Activated T-helper 1 cell treated with Interleukin-2 at 50 U/mL for 16 hours (primary cell): ENCODE measurements at regions not wholly inside any gene's neighbourhood (a gene's known extent, or its start where the extent isn't known, plus 50 kb on each side); places are given as distances from the start of the nearest gene placed in this dataset.

Experiments used
- DNase-seq: peaks from one replicate; pipeline ENCODE4 v3.0.0-alpha.2; 2020; ENCODE audit warnings: low read depth

DNA sequence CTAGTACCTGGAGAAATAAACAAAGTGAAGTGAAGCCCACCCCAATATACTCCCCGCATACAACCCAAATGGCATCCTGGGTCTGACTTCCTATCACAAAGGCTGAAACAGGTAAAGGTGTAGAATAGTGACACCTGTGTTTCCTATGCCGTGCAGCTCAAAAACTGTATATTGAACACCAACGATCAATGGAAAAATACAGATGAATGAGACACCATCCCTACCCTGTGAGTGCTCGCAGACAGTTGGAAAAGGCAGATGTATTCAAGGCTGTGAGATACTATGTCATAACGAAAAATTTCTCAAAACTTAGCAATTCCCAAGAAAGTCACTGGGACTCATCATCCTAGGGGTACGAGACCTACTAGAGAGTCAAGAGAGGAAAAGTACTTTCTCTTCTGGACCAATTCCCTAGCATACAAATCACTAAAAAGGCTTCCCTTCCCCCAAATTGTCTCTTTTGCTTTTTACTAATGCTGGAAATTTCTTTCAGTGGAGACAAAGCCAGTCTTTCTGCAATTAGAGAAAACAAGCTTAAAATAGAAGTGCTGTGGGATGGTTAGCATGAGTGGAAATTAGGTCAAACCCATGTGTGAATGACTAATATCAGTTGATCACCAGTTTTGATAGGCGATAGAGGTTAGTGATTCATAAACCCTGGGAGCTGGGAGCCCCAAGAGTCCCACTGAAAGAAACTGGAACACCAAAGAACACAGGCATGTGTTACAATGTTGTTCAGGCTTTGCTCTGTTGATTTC lies 249.7 kb downstream of the SPTSSA start:
- no peak for DNase-seq

DNA sequence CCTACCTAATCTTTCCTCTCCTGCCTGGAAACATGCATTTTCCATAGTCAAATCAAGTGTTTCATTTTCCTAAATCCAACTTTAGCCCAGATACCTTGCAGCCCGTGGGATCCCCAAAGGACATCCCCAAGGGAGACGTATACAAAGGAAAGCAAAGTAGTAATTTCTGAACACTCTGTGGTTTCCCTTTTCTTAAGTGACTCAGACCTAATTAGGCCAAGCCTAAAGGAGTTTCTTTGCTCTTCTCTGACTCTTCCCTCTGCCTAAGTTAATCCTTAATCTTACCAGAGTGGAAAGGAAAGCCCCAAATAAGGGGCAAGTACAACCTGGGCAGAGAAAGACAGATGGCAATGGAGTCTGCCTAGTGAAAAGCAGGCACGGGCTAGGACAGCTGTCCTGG lies 250.3 kb downstream of the SPTSSA start:
- no peak for DNase-seq

DNA sequence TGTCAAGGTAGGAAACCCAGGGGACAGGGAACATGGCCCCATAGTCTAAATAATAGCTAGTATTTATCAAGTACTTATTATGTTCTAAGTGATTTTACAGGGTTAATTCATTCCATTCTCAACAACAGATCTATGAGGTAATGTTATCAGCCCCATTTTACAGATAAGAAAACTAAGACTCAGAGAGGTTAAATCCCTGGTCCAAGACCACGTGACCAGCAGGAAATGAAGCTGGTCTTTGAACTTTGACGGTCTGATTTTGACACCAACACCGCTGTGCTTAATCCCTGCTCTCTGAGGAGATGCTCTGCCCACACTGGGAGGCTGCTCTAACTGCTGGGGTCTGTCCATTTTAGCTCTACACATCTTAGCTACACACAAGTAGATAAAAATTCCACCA lies 253.5 kb downstream of the SPTSSA start:
- no peak for DNase-seq

DNA sequence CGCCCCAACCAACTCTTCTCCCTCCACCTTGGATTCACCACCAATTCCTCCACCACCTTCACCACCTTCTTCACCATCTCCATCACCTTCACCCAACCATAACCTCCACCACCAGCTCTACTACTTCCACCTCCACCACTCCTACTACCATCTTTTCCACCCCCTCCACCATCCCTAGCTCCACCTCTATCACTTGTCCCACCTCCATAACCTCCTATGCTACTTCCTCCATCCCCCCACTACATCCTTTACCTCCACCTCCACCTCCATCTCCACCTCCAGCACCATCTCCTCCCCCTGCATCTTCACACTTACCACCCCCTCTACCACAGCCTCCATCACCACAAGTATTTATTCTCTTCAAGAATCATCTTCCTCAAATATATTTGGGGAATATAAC lies 254.9 kb upstream of the EGLN3 start:
- DNase-seq = no peak

DNA sequence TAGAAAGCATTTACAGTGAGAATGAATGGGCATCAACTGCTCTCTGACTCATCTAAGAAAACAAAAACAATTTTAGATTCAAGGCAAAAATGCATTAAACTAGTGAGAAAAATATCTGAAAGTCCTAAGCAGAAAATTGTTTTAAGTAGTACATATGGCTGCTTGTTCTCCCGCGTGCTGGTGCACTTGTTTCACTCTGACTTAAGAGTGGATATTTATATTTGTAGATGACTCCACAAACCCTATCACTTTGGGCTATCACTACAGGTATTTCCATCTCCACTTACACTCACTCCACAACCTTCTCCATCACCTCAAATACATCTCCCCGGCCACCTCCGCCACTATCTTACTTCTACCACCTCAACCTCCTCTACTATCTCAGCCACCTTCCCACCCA lies 253.9 kb upstream of the EGLN3 start:
- no peak for DNase-seq

DNA sequence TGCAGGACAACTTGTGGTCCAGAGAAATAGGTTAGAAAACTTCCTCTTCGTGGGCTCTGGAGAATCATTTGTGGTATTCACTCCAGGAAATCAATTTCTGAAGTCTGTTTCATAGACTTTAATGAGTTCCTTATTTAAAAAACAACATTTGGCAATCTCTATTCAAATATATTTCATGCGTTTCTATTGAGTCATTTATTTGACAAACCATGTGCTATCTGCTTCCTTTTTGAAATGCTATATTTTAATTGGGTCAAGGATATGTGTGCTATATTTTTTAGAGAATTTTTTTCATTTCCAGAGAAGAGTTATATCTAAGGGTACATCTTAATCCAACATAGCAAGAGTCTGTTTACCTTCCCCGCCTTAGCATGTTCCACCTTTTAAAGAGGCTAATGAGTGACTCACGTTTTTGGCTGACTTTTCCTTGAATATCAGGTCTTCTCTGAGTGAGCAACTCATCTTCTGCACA lies 252.4 kb upstream of the EGLN3 start:
- DNase-seq = no peak

DNA sequence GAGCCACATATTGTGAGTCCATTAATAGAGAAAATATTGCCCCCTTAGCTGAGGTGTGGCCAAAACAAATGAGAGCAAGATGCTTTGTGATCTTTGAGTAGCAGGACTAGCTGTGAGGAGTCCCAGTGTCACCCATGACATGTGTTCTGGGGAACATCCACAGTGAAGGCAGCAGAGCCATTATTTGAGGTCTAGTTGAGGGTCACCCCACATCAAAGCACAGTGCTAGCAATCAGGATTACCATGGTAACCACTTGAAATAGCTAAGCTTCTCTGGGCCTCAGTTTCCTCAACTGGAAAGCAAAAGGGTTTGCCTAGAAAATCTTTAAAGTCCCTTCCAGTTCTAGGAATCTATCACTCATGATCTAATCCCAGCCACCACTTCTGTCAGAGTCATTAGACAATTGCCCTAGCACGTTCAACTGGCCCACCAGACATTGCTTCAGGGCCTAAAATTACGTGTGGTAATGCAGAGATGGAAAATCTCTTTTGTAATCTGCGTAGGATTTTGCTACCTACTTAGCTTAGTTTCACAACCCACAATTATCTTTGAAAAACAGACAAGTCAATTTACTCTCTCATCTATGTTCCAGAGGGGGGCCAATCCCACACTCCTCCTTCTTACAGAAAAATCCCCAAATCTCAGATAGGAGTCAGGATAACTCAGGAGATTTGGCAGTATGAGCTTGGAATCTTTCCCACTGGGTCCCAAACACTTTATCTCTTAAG lies 251.2 kb upstream of the EGLN3 start:
- no peak for DNase-seq

DNA sequence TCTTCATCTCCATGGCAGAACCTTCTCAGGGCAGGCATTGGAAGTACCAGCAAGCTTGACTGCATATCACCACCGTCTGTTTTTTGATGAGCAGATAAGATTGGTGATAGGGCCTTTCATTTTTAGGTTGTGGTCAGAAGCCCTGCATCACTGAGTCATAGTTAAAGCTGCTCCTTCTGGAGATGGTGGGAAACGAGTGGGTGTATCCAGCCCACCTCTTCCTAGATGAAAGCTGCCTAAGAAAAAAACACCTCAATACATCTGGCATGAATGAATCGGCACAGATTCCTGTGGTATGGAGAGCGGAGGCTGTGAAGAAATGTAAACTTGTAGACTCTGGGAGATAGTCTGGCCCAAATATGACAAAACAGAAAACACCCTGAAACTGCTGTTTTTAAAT lies 248.7 kb upstream of the EGLN3 start:
- no peak for DNase-seq

DNA sequence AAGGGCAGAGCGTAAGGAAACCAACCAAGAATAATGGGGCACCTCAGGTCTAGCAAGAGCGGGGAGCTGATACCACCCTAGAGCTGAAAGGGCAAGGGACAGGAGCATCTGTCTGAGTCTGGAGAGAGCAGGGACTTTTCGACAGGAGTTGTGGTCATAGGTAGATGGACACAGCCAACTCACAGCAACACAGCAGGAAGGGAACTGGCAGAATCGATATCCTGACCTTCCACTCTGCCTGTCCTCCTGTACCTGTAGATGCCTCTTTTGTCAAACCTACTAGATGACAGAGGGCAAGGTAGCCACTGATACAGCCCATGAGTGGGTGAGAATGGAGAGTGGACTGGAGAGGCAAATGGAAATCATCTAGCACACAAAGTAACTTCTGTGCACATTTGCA lies 247.2 kb upstream of the EGLN3 start:
- no peak for DNase-seq

DNA sequence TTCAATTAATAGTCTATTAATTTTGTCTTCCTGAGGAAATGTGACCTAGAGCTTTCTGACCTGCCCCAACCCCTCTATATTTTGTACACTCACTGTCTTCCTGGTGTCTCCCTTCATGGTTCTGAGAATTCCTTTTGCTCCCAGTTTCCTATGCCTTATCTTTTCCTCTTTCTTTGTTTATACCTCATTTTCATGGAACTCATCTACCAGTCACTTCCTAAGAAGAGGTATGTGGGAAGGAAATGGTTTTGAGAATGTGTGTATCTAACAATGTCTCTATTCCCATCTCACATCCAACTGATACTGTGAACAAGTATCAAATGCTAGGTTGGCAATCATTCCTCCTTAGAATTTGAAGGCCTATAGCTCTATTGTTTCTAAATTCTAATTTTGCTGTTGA lies 245.1 kb upstream of the EGLN3 start:
- DNase-seq = no peak

DNA sequence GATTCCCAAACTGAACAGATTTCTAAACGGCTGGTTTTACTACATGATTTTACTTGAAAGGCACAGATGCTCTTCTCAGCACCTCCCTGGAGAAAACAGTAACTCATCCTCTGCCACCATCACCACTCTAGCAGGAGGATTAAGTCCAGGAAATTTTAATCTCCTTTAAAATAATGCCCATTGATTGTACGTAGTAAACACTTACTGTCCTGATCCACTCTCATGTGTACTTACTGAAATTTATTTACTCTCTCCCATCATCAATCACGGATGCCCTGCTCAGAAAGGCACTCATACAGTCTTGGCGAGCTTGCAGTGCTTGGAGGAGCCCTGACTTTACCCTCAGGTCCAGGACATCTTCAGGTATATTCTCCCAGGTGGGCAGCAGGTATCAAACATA lies 239.8 kb upstream of the EGLN3 start:
- DNase-seq = no peak

DNA sequence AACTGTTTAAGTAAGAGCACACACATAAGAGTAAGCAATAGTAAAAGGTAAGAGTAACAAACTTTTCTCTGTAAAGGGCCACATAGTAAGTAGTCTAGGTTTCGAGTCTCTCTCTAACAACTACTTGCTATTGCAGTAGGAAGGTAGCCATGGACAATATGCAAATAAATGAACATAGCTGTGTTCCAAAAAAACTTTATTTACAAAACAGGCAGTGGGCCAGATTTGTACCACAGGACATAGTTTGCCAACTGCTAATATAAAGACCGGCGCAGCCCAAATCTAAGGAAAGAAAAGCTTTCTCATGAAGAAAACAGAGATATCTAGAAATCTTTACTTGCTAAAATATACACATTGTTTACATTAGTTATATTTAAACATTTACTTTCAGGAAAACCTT lies 239.0 kb upstream of the EGLN3 start:
- no peak for DNase-seq

DNA sequence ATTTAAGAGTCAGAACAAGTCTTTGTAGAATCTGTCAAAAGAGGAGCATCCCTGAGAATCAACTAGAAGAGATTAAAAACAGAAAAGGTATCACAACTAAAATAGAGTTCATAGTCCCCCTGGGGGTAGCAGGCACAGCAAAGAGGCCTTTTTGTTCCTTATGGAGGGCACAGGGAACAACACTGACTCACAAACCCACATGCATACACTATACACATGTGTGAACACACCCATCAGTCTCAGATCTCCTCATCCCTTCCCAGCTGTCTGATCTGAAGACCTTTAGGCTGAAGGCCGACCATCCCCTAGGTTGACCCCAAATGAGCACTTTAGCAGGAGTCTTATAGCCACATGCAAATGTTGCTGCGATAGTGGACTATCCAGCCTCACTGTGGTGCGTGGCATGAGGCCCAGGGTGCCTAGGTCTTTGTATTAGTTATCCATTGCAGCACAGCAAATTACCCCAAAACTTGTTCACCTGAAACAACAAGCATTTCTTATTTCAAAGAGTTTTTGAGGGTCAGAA lies 236.7 kb upstream of the EGLN3 start:
- no peak for DNase-seq

DNA sequence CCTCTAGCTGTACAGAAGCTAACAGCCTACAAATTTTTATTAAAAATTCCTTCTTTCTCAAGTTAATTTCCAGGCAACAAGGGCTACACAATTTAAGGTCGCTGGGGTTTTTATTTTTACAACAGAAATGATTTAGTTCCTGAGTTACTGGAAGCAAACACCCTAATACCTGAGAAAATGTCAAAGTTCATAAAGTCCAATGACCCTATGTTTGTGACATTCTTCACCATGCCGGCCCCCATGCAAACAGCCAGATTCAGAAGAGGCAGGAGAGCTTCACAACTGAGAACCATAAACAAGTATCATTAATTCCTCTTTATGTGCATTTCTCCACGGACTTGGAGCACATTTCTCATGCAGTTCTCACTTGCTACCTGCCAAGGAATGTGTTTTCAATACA lies 236.2 kb upstream of the EGLN3 start:
- DNase-seq = no peak

DNA sequence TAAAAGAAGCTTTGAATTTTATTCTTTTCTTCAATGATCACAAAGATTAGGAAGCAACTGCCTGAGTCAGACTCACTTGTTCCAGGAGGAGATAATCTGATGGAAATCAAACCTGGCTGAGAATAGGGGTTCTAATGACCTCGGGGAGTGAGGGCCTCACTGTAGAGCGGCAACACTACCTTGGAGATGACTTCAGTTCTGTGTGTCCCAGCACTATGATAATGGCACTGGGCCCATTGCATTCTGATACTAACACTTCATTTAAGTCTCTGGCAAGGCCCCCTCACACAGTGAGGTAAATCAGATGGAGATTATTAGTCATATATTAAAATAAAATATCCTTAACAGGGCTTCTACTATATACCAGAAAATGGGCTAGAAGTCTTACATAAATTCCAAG lies 233.3 kb upstream of the EGLN3 start:
- DNase-seq = no peak

DNA sequence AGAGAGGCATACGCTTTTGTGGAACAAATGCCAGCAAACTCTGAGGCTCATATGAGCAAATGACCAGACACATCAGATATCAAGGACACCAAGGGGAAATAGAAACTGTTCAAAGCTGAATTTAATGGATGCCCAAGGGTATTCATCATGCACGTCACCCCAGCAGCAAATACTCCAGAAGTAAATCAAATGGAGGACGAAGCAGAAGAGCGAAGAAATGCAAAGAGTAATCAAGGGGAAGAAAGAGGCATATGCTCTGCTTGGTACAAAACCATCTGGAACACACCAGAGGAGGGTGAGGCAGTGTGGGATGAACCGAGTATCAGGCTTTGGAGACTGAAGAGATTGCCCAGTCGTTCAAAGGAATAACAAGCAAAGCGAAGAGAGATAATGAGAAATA lies 232.6 kb upstream of the EGLN3 start:
- no peak for DNase-seq

DNA sequence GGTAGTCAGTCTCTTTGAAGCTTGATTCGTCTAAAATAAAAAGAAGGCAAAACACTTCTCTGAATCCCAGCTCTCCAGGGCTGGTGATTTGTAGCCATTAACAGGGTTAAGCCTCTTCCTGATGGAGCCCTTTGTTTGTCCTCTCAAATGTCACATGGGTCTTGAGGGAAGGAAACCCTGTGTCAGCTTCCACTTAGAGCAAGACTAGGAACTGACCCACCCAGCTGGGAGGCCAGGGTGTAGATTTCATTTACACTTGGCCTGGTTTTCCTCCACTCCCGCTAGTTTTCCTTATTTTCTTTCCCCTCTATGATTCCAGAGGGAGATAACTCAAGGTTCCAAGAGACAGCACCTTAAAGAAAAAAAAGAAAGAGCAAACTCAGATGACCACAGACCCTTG lies 230.5 kb upstream of the EGLN3 start:
- DNase-seq = no peak

DNA sequence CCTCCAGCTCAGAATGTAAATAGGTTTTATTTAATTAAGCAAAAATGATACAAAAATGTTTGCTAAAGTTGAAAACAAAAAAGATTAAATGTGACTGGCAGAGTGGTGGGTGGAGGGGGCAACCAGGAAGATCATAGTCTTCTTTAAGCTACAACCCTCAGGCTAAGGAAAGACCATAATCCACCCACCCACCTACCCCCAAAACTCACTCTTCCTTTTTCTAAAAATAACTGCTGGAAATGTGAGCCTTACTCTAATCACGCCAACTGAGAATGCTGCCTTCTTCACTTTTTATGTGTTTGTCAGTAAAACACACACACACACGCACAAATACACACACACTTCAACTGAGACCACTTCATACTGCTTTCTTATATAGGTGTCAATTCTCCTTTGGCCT lies 230.0 kb upstream of the EGLN3 start:
- no peak for DNase-seq

DNA sequence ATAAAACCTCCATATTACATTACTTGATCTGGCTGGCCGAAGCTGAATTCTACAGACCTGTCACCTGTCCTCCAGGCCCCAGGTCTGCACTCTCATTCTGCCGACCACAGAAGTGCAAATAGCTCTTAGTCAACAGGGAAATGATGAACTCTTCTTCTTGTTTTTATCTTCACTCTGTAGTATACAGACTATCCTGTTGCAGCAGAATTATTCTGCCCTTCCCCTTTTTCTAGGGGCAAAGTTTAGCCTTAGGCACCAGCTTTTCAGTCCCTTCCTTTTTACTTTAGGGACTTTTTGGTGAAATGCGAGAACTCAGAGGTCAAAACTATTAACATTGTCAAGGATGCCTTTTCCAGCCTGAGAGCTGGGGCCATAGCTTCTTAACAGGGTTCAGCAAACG lies 229.6 kb upstream of the EGLN3 start:
- no peak for DNase-seq

DNA sequence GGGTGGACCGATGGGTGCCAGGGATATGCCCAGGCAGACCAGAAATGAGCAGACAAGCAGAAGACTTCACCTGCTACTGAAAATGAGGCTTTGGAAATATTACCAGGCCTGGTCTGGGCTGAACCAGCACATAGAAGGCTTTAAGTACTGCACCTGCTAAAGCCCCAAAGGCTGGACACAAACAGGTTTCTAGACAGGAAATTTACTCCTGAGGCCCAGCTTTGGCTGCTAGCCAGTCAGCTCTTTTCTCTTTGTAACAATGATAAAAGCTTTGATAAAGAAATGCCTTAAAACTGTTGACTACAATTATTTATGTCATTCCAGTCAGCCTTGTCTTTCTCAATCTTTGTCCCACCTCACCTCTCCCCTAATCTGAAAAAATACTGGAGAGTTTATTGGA lies 228.9 kb upstream of the EGLN3 start:
- DNase-seq = no peak

DNA sequence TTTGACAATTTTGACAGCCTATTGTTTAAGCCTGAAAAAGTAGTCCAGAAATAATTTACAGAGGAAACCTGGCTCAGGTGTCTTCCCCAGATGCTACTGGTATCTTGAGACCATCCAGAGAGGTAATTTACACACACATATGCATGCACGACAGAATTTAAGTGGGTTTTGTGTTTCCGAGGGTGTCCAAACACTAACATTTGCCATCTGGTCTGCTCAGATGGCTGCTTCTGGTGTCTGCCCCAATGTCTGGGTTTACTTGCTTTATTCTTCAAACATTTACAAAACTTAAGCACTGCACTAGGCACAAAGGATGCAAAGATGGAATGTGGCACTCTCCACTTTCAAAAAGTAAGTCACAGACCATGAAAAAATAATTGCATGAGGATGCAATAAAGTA lies 226.6 kb upstream of the EGLN3 start:
- DNase-seq = no peak

DNA sequence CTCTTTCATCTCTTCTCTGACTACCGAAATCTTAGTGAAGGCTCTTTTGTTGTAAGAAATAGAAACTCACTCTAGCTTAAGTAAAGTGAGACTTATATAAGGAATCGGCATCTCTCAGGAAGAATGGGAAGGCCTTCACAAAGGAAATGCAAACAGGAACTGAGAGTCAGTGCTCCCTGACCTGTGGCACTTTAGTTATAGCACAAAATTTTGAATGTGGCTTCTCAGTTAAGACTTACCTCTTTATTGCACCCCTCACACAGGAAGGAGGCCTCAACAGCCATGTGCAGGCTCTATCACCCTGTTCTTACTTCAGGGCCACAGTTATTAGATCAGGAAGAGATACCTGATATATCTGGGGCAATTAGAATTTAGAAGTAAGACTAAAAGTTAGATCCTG lies 224.7 kb upstream of the EGLN3 start:
- DNase-seq = no peak

DNA sequence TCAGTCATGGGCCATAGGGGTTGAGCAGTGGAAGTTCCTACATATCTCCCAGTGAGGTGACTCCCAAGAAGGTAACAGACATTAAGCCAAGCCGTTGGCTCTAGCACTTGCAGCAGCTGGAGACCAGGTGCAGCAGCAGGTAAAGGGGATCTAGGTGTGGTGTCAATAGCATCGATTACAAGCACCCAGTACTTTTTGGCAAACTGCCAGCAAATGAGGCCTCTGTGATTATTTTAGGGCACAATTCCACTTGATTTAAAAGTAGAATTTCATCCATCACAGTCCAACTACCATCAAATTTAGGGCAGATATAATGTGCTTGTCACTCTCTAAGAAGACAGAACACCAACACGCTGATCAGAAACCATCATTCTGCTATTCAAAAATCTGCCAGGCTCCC lies 224.1 kb upstream of the EGLN3 start:
- no peak for DNase-seq

DNA sequence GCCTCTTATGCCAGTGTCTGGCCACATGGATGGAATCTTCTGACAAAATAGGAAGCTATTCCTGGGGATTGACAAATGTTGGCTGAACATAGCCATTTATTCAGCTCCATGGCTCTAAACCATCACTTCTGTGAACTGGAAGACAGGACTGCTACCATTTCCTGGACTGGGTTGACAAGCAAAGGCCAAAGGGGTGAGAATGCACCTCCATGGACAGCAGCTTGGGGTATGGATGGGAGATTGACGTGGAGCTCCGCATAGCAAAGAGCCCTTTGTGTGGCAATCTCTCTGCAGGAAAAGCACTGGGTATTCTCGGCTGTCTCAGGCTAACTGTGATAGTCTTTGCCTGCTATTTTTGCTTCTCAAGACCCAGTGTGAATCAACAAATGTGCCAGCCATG lies 223.0 kb upstream of the EGLN3 start:
- DNase-seq = no peak
